HG02943 (cell line): ENCODE measurements at regions not wholly inside any gene's neighbourhood (a gene's known extent, or its start where the extent isn't known, plus 50 kb on each side); places are given as distances from the start of the nearest gene placed in this dataset.
"Not testable (repeated sequence)": the region's sequence is repeated elsewhere in the genome, so short reads cannot be mapped to it uniquely, and the experiment has no call there.

ENCODE experiments used
- ATAC-seq: cut with Tn5 transposase; IDR thresholded peaks from one replicate; pipeline ENCODE4 v1.9.1; 2021; ENCODE audit warnings: mild to moderate bottlenecking, low read depth, moderate library complexity; ENCODE audit not compliant: unreplicated experiment

- no peak for ATAC-seq
Measured at GRCh38 chr2:38243186-38243880, 133.7 kb downstream of the ATL2 start.

GRCh38 chr2:38239452-38239851, 137.6 kb downstream of the ATL2 start:
- ATAC-seq: no peak

DNA sequence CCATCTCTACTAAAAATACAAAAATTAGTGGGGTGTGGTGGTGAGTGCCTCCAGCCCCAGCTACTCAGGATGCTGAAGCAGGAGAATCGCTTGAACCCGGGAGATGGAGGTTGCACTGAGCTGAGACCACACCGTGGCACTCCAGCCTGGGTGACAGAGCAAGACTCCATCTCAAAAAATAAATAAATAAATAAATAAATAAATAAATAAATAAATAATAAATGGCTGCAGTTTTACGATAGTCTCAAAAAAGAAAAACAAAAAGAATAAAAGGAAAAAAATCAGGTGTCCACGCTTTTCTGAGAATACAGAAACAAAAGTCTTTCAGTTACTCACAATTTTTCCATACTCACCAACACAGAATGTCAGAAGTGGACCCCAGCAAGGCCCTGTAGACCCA, 138.4 kb downstream of the ATL2 start:
- not testable (repeated sequence) for ATAC-seq

DNA sequence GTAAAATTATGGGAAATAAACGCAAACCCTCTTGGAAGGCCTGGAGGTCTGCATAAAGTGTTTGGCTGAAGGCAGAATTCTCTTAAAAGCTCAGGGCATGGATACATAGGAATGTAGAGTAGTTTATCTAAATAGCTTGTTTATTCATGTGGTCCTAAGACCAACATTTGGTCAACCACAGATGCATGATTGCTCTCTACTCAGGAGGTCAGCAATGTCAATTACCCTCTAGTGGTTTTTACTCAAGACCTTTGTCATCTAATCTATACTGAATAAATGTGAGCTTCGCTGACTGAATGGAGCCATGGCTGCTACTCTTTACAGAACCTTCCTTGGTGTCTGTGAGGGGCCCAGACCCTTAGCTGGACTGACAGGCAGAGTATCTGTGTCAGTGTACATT, 139.8 kb downstream of the ATL2 start:
- ATAC-seq: no peak

DNA sequence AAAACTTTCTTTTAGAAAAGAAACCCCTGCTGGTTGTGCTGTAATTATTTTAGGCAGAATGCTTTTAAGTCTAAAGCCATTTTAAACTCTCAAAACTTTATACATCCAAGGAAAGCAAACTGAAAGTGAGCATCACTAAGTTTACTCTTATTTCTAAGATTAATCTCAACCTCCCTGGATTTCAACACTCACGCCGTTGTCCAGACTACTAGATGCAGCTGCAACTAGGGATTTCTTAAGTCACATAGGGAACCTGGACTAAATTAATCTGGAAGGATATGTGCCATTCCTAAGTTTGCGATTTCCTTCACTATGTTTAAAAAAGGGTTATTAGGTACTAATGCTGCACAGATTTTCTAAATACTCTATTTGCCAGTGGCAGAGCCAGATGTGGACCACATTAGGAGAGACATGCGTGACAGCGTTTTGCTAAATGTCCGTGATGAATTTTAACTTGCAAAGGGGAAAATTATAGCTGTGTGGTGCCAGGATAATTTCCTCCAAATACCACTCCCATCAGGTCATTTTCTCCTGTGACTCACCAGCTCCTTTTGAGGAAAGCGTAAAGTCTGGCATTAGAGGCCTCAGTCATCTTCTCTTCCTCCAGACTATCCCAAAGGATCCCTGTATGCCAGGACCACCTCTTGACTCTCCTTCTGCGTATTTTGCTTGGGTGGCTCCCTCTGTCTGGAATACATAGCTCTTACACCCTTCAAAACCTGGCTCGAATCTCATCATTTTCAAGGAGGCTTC, 143.7 kb downstream of the ATL2 start:
- no peak for ATAC-seq

DNA sequence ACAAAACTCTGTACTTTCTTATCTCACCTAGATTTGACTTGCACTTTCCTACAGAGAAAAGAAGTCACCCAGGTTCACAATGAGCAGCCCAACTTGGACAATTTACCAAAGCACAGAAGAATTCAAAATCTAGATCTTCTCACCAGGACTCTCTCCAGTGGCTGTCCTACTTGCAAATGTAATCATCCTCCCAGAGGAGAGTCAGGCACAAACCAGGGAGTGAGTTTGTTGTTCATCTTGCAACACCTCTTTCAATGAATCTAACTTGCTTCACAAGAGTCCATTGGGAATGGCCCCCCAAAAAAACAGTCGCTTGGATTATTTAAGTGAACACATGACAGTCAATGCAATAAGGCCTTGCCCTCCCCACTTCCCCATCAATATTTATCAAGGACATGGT, 144.6 kb downstream of the ATL2 start:
- ATAC-seq: no peak

DNA sequence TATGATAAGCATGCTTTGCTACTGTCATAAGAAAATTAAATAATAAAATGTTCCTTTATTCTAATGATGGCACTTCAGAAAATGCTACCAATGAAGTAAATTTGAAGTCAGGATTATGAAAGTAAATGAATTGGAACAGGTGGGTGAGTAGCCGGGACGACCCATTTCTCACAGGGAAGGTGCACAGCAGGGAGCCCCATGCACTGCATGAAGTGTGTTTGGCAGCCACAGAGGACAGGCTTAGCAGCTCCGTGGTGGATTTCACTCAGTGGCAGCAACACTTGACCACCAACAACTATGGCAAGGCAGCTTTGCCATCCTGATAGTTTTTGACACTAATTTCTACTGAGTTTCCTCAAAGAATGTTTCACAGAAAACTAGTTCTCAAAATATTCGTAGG, 146.3 kb downstream of the ATL2 start:
- no peak for ATAC-seq

GRCh38 chr2:38228753-38229152, 148.3 kb downstream of the ATL2 start:
- no peak for ATAC-seq

GRCh38 chr2:38224821-38225437, 149.0 kb upstream of the CYP1B1 start:
- ATAC-seq: no peak

GRCh38 chr2:38224181-38224580, 148.2 kb upstream of the CYP1B1 start:
- no peak for ATAC-seq

- no peak for ATAC-seq
Measured at GRCh38 chr2:38223256-38223655, 147.3 kb upstream of the CYP1B1 start.

DNA sequence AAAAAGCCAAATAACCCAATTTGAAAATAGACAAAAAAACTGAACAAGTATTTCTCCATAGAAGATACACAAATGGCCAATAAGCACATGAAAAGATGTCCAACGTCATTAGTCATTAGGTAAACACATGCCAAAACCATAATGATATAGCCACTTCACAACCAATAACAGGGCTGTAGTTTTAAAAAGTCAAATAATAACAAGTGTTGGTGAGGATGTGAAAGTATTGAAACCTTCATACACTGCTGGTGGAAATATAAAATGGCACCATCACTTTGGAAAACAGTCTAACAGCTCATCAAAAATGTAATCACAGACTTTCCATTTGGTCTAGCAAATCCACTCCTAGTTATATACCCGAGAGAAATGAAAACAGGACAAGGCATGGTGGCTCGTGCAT, 144.2 kb upstream of the CYP1B1 start:
- ATAC-seq: no peak

- no peak for ATAC-seq
Measured at GRCh38 chr2:38218995-38219394, 143.0 kb upstream of the CYP1B1 start.

- no peak for ATAC-seq
Measured at GRCh38 chr2:38218591-38218991, 142.6 kb upstream of the CYP1B1 start.

DNA sequence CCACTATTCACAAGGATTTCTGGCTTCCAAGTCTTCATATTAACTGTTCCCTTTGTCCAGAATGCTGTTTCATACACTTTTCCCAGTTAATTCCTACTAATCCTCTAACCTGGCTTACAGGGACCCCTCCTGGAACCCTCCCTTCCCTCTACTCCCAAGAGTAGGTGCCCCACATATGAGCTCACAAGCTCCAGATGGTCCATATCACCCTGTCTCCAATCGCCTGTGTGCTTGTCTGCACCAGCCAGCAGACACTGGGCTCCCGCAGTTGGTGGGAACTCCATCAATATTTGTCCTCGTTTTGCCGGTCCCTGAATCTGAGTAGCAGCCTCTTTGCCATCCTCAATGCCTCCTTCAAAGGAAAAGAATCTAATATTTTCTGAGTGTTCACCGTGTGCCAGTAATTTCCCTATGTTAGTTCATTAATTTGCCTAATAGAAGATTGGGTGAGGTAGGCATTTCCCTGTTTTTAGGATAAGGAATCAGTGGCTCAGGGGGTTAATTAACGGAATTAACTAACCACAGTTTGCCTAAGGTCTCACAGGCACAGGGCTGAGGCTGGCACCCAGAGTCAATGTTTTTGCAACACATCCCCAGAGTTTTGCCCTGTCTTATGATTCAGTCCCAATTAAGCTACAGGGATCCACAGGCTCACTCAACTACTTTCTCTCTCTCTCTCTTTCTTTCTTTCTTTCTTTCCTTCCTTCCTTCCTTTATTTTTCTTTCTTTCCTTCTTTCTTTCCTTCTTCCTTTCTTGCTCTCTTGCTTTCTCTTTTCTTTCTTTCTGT, 141.6 kb upstream of the CYP1B1 start:
- ATAC-seq: no peak

DNA sequence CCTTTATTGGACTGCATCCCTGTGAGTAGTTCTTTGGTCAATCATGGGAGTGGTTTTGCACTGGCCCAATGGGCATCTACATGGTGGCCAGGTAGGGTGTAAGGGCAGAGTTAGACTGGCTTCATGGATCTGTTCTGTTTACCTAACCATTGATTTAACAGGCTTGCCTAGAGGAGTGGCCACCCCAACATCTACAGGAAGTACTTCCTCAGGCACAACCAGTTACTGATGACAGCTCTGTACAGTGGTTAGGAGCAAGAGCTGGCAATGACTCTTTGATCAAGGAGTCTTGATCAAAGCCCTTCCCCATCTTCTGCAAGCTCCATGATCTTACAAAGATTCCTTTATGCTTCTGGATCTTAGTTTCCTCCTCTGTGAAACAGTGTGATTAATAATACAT, 140.9 kb upstream of the CYP1B1 start:
- ATAC-seq: no peak

GRCh38 chr2:38215993-38216392, 140.0 kb upstream of the CYP1B1 start:
- no peak for ATAC-seq

DNA sequence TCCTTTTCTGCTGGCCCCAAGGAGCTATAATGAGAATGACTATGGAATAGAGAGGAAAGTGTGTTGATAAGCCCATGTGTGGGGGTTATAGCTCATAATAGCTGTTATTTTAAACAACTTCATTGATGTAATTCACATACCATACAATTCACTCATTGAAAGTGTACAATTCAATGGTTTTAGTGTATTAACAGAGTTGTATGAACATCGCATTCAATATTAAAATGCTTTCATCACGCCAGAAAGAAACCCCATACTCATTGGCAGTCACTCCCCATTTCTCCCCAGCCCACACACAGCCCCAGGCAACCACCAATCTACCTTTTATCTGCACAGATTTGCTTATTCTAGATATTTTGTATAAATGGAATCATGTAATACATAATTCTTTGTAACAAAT, 139.6 kb upstream of the CYP1B1 start:
- no peak for ATAC-seq

DNA sequence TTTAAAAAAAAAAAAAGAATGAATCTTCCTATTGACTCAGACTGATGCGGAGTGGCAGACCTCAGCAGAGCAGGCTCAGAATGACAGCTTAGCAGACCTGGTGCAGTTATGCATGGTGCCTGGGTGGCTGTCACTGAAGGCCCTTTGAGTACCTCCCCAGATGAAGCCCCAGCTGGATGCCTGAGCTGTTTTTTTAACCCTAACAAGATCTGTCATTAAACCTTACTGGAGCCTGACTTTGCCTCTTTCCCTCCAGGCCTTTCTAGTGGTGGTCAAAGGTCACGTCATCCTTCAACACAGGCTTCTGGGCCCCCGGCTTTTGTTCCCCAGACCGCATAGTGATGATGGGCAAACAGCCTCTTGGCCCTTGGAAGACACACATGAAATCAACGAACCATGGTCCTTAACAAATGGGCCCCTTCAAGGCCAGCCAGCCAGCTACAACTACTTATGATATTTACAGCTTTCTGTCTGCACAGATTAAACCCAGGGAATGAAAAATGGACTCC, 138.3 kb upstream of the CYP1B1 start:
- ATAC-seq: no peak

DNA sequence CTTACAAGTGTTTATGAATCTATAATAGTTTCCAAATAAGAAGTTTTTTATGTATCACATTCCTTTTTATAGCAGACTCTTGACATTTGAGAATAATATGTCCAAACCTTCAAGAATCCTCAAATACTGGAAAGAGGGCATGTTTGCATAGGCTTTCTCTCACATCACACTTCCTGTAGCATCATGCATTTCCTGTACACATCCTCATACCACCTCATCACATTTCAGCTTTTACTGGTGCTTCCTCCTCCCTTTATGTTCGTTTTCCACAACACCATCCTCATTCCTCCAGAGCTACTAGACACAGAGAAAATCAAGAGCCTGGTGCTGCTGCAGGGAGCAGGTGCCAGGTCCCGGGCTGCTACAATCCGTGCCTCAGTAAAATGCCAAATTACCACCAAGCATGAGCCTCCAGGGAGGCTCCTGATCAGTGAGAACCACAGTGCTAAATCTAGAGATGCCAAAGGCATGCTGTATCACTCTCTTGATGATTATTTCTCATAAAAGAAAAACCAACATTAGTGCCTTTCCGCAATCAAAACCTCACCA, 137.7 kb upstream of the CYP1B1 start:
- ATAC-seq: no peak

- ATAC-seq: no peak
Measured at GRCh38 chr2:38212312-38212711, 136.4 kb upstream of the CYP1B1 start.
